ENCODE measurements at regions not wholly inside any gene's neighbourhood (a gene's known extent, or its start where the extent isn't known, plus 50 kb on each side); places are given as distances from the start of the nearest gene placed in this dataset.

- no peak for DNase-seq (ENCODE audit: low read depth)
Observed at GRCh38 chr13:40145139-40145538, 489.7 kb downstream of the COG6 start.

GRCh38 chr13:40146063-40146462 is 490.6 kb downstream of the COG6 start:
- no peak for DNase-seq (ENCODE audit: low read depth)

- DNase-seq (ENCODE audit: low read depth): no peak
Observed at GRCh38 chr13:40146611-40147117, 491.2 kb downstream of the COG6 start.

GRCh38 chr13:40148101-40148500 is 492.6 kb downstream of the COG6 start:
- no peak for DNase-seq (ENCODE audit: low read depth)

GRCh38 chr13:40148742-40149141 is 493.3 kb downstream of the COG6 start:
- no peak for DNase-seq (ENCODE audit: low read depth)

GRCh38 chr13:40149611-40150274 is 494.3 kb downstream of the COG6 start:
- peak; percentile 98 for DNase-seq (ENCODE audit: low read depth)

- no peak for DNase-seq (ENCODE audit: low read depth)
Observed at GRCh38 chr13:40151673-40152072, 496.2 kb downstream of the COG6 start.

GRCh38 chr13:40152145-40152544 is 496.7 kb downstream of the COG6 start:
- peak; percentile 91 for DNase-seq (ENCODE audit: low read depth)

- DNase-seq (ENCODE audit: low read depth): no peak
Observed at GRCh38 chr13:40152922-40153321, 497.5 kb downstream of the COG6 start.

- no peak for DNase-seq (ENCODE audit: low read depth)
Observed at GRCh38 chr13:40153516-40153915, 498.1 kb downstream of the COG6 start.

- DNase-seq (ENCODE audit: low read depth): no peak
Observed at GRCh38 chr13:40155201-40155600, 499.7 kb downstream of the COG6 start.

- peak; percentile 41 for DNase-seq (ENCODE audit: low read depth)
Observed at GRCh38 chr13:40158218-40158617, 502.8 kb downstream of the COG6 start.

GRCh38 chr13:40158757-40159156 is 503.3 kb downstream of the COG6 start:
- DNase-seq (ENCODE audit: low read depth): no peak

- DNase-seq (ENCODE audit: low read depth): no peak
Observed at GRCh38 chr13:40159736-40160135, 504.3 kb downstream of the COG6 start.

GRCh38 chr13:40160618-40161350 is 505.3 kb downstream of the COG6 start:
- no peak for DNase-seq (ENCODE audit: low read depth)

GRCh38 chr13:40161351-40161810 is 505.1 kb downstream of the FOXO1 start:
- DNase-seq (ENCODE audit: low read depth): no peak

- peak; percentile 53 for DNase-seq (ENCODE audit: low read depth)
Observed at GRCh38 chr13:40161931-40162330, 504.5 kb downstream of the FOXO1 start.

GRCh38 chr13:40163066-40164000 is 503.1 kb downstream of the FOXO1 start:
- DNase-seq (ENCODE audit: low read depth): no peak

GRCh38 chr13:40164133-40164532 is 502.3 kb downstream of the FOXO1 start:
- DNase-seq (ENCODE audit: low read depth): peak; percentile 91

- DNase-seq (ENCODE audit: low read depth): no peak
Observed at GRCh38 chr13:40165316-40165932, 501.0 kb downstream of the FOXO1 start.

GRCh38 chr13:40167327-40167726 is 499.1 kb downstream of the FOXO1 start:
- DNase-seq (ENCODE audit: low read depth): no peak

All from renal cortical epithelial cell (primary cell).